GM21423 (cell line): ENCODE measurements at regions not wholly inside any gene's neighbourhood (a gene's known extent, or its start where the extent isn't known, plus 50 kb on each side); places are given as distances from the start of the nearest gene placed in this dataset.
"Not testable (repeated sequence)": the region's sequence is repeated elsewhere in the genome, so short reads cannot be mapped to it uniquely, and the experiment has no call there.

Experiments used
- ATAC-seq: cut with Tn5 transposase; IDR thresholded peaks from one replicate; pipeline ENCODE4 v1.9.1; 2021; ENCODE audit warnings: mild to moderate bottlenecking, moderate library complexity; ENCODE audit not compliant: unreplicated experiment

GRCh38 chr16:18157854-18158253 lies 178.7 kb downstream of the NPIPA8 start:
- not testable (repeated sequence) for ATAC-seq

- ATAC-seq, result not testable (repeated sequence)
Observed at GRCh38 chr16:18152832-18153231, 183.7 kb downstream of the NPIPA8 start.

- ATAC-seq, result not testable (repeated sequence)
Observed at GRCh38 chr16:18148132-18148531, 188.4 kb downstream of the NPIPA8 start.

GRCh38 chr16:18146601-18147142 lies 189.9 kb downstream of the NPIPA8 start:
- not testable (repeated sequence) for ATAC-seq

GRCh38 chr16:18142066-18142465 lies 194.5 kb downstream of the NPIPA8 start:
- ATAC-seq, result not testable (repeated sequence)

- ATAC-seq, result not testable (repeated sequence)
Observed at GRCh38 chr16:18136288-18136687, 200.2 kb downstream of the NPIPA8 start.

- ATAC-seq, result not testable (repeated sequence)
Observed at GRCh38 chr16:18135024-18135423, 201.5 kb downstream of the NPIPA8 start.

GRCh38 chr16:18131587-18131986 lies 204.9 kb downstream of the NPIPA8 start:
- ATAC-seq, result not testable (repeated sequence)

- not testable (repeated sequence) for ATAC-seq
Observed at GRCh38 chr16:18130478-18131120, 205.9 kb downstream of the NPIPA8 start.

GRCh38 chr16:18127033-18127432 lies 209.5 kb downstream of the NPIPA8 start:
- not testable (repeated sequence) for ATAC-seq

GRCh38 chr16:18119092-18119491 lies 217.4 kb downstream of the NPIPA8 start:
- ATAC-seq, result not testable (repeated sequence)

GRCh38 chr16:18118684-18119083 lies 217.9 kb downstream of the NPIPA8 start:
- not testable (repeated sequence) for ATAC-seq

GRCh38 chr16:18118071-18118470 lies 218.5 kb downstream of the NPIPA8 start:
- not testable (repeated sequence) for ATAC-seq

GRCh38 chr16:18104412-18104811 lies 232.1 kb downstream of the NPIPA8 start:
- not testable (repeated sequence) for ATAC-seq

GRCh38 chr16:18101077-18101476 lies 235.5 kb downstream of the NPIPA8 start:
- ATAC-seq, result not testable (repeated sequence)

- not testable (repeated sequence) for ATAC-seq
Observed at GRCh38 chr16:18092605-18093004, 243.9 kb downstream of the NPIPA8 start.

GRCh38 chr16:18080658-18081363 lies 255.7 kb downstream of the NPIPA8 start:
- not testable (repeated sequence) for ATAC-seq

GRCh38 chr16:18077910-18078309 lies 258.6 kb downstream of the NPIPA8 start:
- not testable (repeated sequence) for ATAC-seq

- ATAC-seq, result no peak
Observed at GRCh38 chr16:18072161-18072560, 264.4 kb downstream of the NPIPA8 start.

- no peak for ATAC-seq
Observed at GRCh38 chr16:18069683-18070082, 266.9 kb downstream of the NPIPA8 start.

GRCh38 chr16:18068477-18068876 lies 268.1 kb downstream of the NPIPA8 start:
- no peak for ATAC-seq

- ATAC-seq, result no peak
Observed at GRCh38 chr16:18062713-18063112, 273.8 kb downstream of the NPIPA8 start.
